ENCODE measurements at regions not wholly inside any gene's neighbourhood (a gene's known extent, or its start where the extent isn't known, plus 50 kb on each side); places are given as distances from the start of the nearest gene placed in this dataset.

- no peak for TF ChIP-seq CTCF (IDR thresholded peaks at IDR 0.05; ENCODE audit: extremely low read depth, low read depth, low read length)
- H4K20me1 ChIP-seq (ENCODE audit: insufficient read depth, low read length), result no peaks in the 10 kb centered on the region
- H2AFZ ChIP-seq (ENCODE audit: low read length), result no peak overlapping the region
- no peaks in the 10 kb centered on the region for H3K9me3 ChIP-seq (ENCODE audit: low read depth, low read length)
- no peak overlapping the region for H3K27ac ChIP-seq (ENCODE audit: low read depth, low read length)
- no peaks in the 10 kb centered on the region for H3K36me3 ChIP-seq (ENCODE audit: insufficient read depth, low read length)
- no peaks in the 10 kb centered on the region for H3K27me3 ChIP-seq (ENCODE audit: insufficient read depth, low read length)
- no peaks in the 10 kb centered on the region for H3K4me1 ChIP-seq (ENCODE audit: insufficient read depth, low read length)
- H3K79me2 ChIP-seq (ENCODE audit: insufficient read depth, low read length), result no peaks in the 10 kb centered on the region
- H3K4me3 ChIP-seq (ENCODE audit: insufficient read depth, low read length), result no peak overlapping the region
- H3K4me2 ChIP-seq (ENCODE audit: insufficient read depth, low read length), result no peak overlapping the region
- DNase-seq (ENCODE audit: insufficient read length, low spot score, missing footprints), result no peak
These were observed 985.0 kb downstream of the C4orf33 start for GRCh38 chr4:130080872-130081451.

DNA sequence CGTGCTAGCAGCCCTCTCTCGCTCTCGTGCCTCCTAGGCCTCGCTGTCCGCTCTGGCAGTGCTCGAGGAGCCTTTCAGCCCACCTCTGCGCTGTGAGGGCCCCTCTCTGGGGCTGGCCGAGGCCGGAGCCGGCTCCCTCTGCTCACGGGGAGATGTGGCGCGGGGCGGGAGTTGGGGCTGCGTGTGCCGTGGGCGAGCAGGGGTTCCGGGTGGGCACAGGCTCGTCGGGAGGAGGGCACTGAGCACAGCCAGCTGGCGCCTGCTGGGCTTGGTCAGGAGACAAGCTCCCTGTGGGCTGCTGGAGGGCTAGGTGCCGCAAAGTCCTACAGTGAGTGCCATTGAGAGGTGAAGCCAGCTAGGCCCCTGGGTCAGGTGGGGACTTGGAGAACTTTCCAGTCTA lies 994.5 kb downstream of the C4orf33 start:
- Histone ChIP-seq H2AFZ (ENCODE audit: low read length) (no peak overlapping the region), H3K27me3 (ENCODE audit: insufficient read depth, low read length) (no peaks in the 10 kb centered on the region), H3K4me3 (ENCODE audit: insufficient read depth, low read length) (no peak overlapping the region), H3K27ac (ENCODE audit: low read depth, low read length) (no peak overlapping the region), H3K79me2 (ENCODE audit: insufficient read depth, low read length) (no peaks in the 10 kb centered on the region), H3K4me1 (ENCODE audit: insufficient read depth, low read length) (no peaks in the 10 kb centered on the region), H3K36me3 (ENCODE audit: insufficient read depth, low read length) (no peaks in the 10 kb centered on the region), H3K9me3 (ENCODE audit: low read depth, low read length) (no peaks in the 10 kb centered on the region), H4K20me1 (ENCODE audit: insufficient read depth, low read length) (no peaks in the 10 kb centered on the region), H3K4me2 (ENCODE audit: insufficient read depth, low read length) (no peak overlapping the region)
- no peak for TF ChIP-seq CTCF (IDR thresholded peaks at IDR 0.05; ENCODE audit: extremely low read depth, low read depth, low read length)
- DNase-seq (ENCODE audit: insufficient read length, low spot score, missing footprints), result no peak

- Histone ChIP-seq H3K27me3 (ENCODE audit: insufficient read depth, low read length) (no peaks in the 10 kb centered on the region), H3K9me3 (ENCODE audit: low read depth, low read length) (no peaks in the 10 kb centered on the region), H4K20me1 (ENCODE audit: insufficient read depth, low read length) (no peaks in the 10 kb centered on the region), H3K79me2 (ENCODE audit: insufficient read depth, low read length) (no peaks in the 10 kb centered on the region), H3K4me1 (ENCODE audit: insufficient read depth, low read length) (no peaks in the 10 kb centered on the region), H2AFZ (ENCODE audit: low read length) (no peak overlapping the region), H3K4me3 (ENCODE audit: insufficient read depth, low read length) (no peak overlapping the region), H3K4me2 (ENCODE audit: insufficient read depth, low read length) (no peak overlapping the region), H3K27ac (ENCODE audit: low read depth, low read length) (no peak overlapping the region), H3K36me3 (ENCODE audit: insufficient read depth, low read length) (no peaks in the 10 kb centered on the region)
- DNase-seq (ENCODE audit: insufficient read length, low spot score, missing footprints), result no peak
- TF ChIP-seq CTCF (IDR thresholded peaks at IDR 0.05; ENCODE audit: extremely low read depth, low read depth, low read length), result no peak
These were observed 996.4 kb downstream of the C4orf33 start for GRCh38 chr4:130092187-130093015.

GRCh38 chr4:130099105-130099504 lies 1003.2 kb downstream of the C4orf33 start:
- no peaks in the 10 kb centered on the region for H3K79me2 ChIP-seq (ENCODE audit: insufficient read depth, low read length)
- no peak for TF ChIP-seq CTCF (IDR thresholded peaks at IDR 0.05; ENCODE audit: extremely low read depth, low read depth, low read length)

More at GRCh38 chr4:130099105-130099504, 1003.2 kb downstream of the C4orf33 start:
- Histone ChIP-seq H3K27me3 (ENCODE audit: insufficient read depth, low read length) (no peaks in the 10 kb centered on the region), H3K4me1 (ENCODE audit: insufficient read depth, low read length) (no peaks in the 10 kb centered on the region), H3K36me3 (ENCODE audit: insufficient read depth, low read length) (no peaks in the 10 kb centered on the region), H4K20me1 (ENCODE audit: insufficient read depth, low read length) (no peaks in the 10 kb centered on the region), H3K27ac (ENCODE audit: low read depth, low read length) (no peak overlapping the region), H3K4me3 (ENCODE audit: insufficient read depth, low read length) (no peak overlapping the region), H3K4me2 (ENCODE audit: insufficient read depth, low read length) (no peak overlapping the region), H3K9me3 (ENCODE audit: low read depth, low read length) (no peaks in the 10 kb centered on the region), H2AFZ (ENCODE audit: low read length) (no peak overlapping the region)
- no peak for DNase-seq (ENCODE audit: insufficient read length, low spot score, missing footprints)
